GM12878 (cell line): ENCODE measurements at regions not wholly inside any gene's neighbourhood (a gene's known extent, or its start where the extent isn't known, plus 50 kb on each side); places are given as distances from the start of the nearest gene placed in this dataset.

Experiments used
- ATAC-seq: fragments of 200-7000 bp; cut with Tn5 transposase; 3 replicates; pipeline ENCODE4 v1.9.1; 2020; ENCODE audit warnings: mild to moderate bottlenecking, moderate library complexity
- BruUV-seq: library from RNA; stranded (reverse); fragments of 400-500 nt; replicated peaks from 2 replicates; lab custom pipeline; 2021; lab: Mats Ljungman, UMichigan
- CTCF ChIA-PET: fragments of 300-600 bp; sonication (Branson Sonifier 250); formaldehyde crosslinking; extraction: SDS; loops from one replicate; lab custom pipeline; 2021; ENCODE audit warnings: inconsistent platforms; lab: Yijun Ruan, JAX
- POLR2A ChIA-PET: fragments of 350-600 bp; formaldehyde crosslinking; extraction: SDS; loops from one replicate; lab custom pipeline; 2021; ENCODE audit warnings: inconsistent platforms; lab: Charles Lee
- RAD21 ChIA-PET: fragments of 300-600 bp; sonication (Branson Sonifier 250); formaldehyde crosslinking; loops from one replicate; lab custom pipeline; 2023; ENCODE audit warnings: antibody characterized with exemption; ENCODE audit not compliant: unreplicated experiment; lab: Charles Lee
- SMC1A ChIA-PET: fragments of 300-600 bp; sonication (Branson Sonifier 250); formaldehyde crosslinking; loops from one replicate; lab custom pipeline; 2023; ENCODE audit not compliant: unreplicated experiment, uncharacterized antibody; lab: Charles Lee
- DNase-seq: peaks from one replicate; pipeline ENCODE4 v3.0.0-alpha.2; 2011; ENCODE audit warnings: low read depth, low spot score
- FAIRE-seq: peaks from 3 replicates; lab custom pipeline; 2011; peaks lifted over from hg19 to GRCh38; lab: Jason Lieb, UNC
- H2AFZ ChIP-seq: 2 replicates; pipeline ENCODE4 v1.6.0; 2011; ENCODE audit warnings: low read depth, low read length, control low read depth; ENCODE audit not compliant: control insufficient read depth
- H3K27ac ChIP-seq: 2 replicates; pipeline ENCODE4 v1.5.1; 2011; ENCODE audit warnings: control low read depth; ENCODE audit not compliant: control insufficient read depth, insufficient read depth
- H3K27me3 ChIP-seq, 2 experiments: replicated peaks in 1 of 2; 2 replicates each; pipeline versions ENCODE4 v1.6.0 to v1.6.1; 2011; ENCODE audit warnings: low read length in 1 of 2; ENCODE audit not compliant: control insufficient read depth in 2 of 2, insufficient read depth in 2 of 2
- H3K36me3 ChIP-seq, 2 experiments: 2 replicates each; pipeline ENCODE4 v1.5.1; 2011; ENCODE audit warnings: low read length in 1 of 2; ENCODE audit not compliant: control insufficient read depth in 2 of 2, insufficient read depth in 2 of 2
- H3K4me1 ChIP-seq: 2 replicates; pipeline ENCODE4 v1.6.1; 2011; ENCODE audit warnings: mild to moderate bottlenecking, low read length, moderate library complexity, mixed read lengths; ENCODE audit not compliant: control insufficient read depth, insufficient read depth
- H3K4me2 ChIP-seq: 2 replicates; pipeline ENCODE4 v1.6.0; 2011; ENCODE audit warnings: control low read depth; ENCODE audit not compliant: control insufficient read depth, insufficient read depth
- H3K4me3 ChIP-seq: fragments of 200-600 bp; sonication (generic); 2 replicates; pipeline ENCODE4 v1.5.1; 2016
- H3K79me2 ChIP-seq: 2 replicates; pipeline ENCODE4 v1.6.0; 2011; ENCODE audit warnings: low read length; ENCODE audit not compliant: control insufficient read depth, insufficient read depth
- H3K9ac ChIP-seq: 2 replicates; pipeline ENCODE4 v1.8.0; 2011; ENCODE audit warnings: low read length, control low read depth, mixed read lengths; ENCODE audit not compliant: control insufficient read depth, insufficient read depth
- H3K9me3 ChIP-seq: replicated peaks from 3 replicates; pipeline ENCODE4 v1.5.1; 2011; ENCODE audit warnings: mild to moderate bottlenecking, low read length; ENCODE audit not compliant: control insufficient read depth, insufficient read depth
- H4K20me1 ChIP-seq: 2 replicates; pipeline ENCODE4 v1.6.0; 2011; ENCODE audit not compliant: control insufficient read depth, insufficient read depth
- ATF7 ChIP-seq: fragments of 450-650 bp; IDR thresholded peaks from 2 replicates; pipeline ENCODE4 v1.6.1; 2016; ENCODE audit warnings: low read depth, mild to moderate bottlenecking
- HDAC2 ChIP-seq: fragments of 200-600 bp; sonication (generic); IDR thresholded peaks from 2 replicates; pipeline ENCODE4 v1.6.1; 2017
- JUND ChIP-seq: IDR thresholded peaks from 2 replicates; pipeline ENCODE4 v1.6.1; 2012; ENCODE audit warnings: low read depth, mild to moderate bottlenecking, low read length, improper control_type of control experiment, moderate library complexity
- MEF2B ChIP-seq: fragments of 450-650 bp; IDR thresholded peaks from 2 replicates; pipeline ENCODE4 v1.6.1; 2018; ENCODE audit warnings: mild to moderate bottlenecking, moderate library complexity; ENCODE audit not compliant: partially characterized antibody, poor library complexity, severe bottlenecking
- MTA3 ChIP-seq: IDR thresholded peaks from 2 replicates; pipeline ENCODE4 v1.6.1; 2012; ENCODE audit warnings: low read length, inconsistent platforms, borderline replicate concordance
- NFYA ChIP-seq: IDR thresholded peaks from 2 replicates; pipeline ENCODE4 v1.6.1; 2011; ENCODE audit warnings: low read depth, mild to moderate bottlenecking, low read length, improper control_type of control experiment, borderline replicate concordance
- POU2F2 ChIP-seq: IDR thresholded peaks from 3 replicates; pipeline ENCODE4 v1.6.1; 2011; ENCODE audit warnings: low read depth, mild to moderate bottlenecking, low read length, borderline replicate concordance
- PRDM15 ChIP-seq: fragments of 450-650 bp; formaldehyde crosslinking; IDR thresholded peaks from 2 replicates; pipeline ENCODE4 v1.4.0; 2020; ENCODE audit warnings: mild to moderate bottlenecking, moderate library complexity
- REST ChIP-seq: IDR thresholded peaks from 2 replicates; pipeline ENCODE4 v1.6.1; 2012; ENCODE audit warnings: mild to moderate bottlenecking, low read depth, low read length
- RFX5 ChIP-seq: IDR thresholded peaks from 2 replicates; pipeline ENCODE4 v1.6.1; 2011; ENCODE audit warnings: low read depth, low read length, improper control_type of control experiment
- SIN3A ChIP-seq: IDR thresholded peaks from 2 replicates; pipeline ENCODE4 v1.6.1; 2012; ENCODE audit warnings: low read depth, low read length, improper control_type of control experiment
- SREBF2 ChIP-seq: IDR thresholded peaks from 2 replicates; pipeline ENCODE4 v1.6.1; 2012; ENCODE audit warnings: mild to moderate bottlenecking, low read length
- STAT3 ChIP-seq: IDR thresholded peaks from 2 replicates; pipeline ENCODE4 v1.6.1; 2011; ENCODE audit warnings: low read depth, low read length, improper control_type of control experiment
- TBL1XR1 ChIP-seq: IDR thresholded peaks from 2 replicates; pipeline ENCODE4 v1.6.1; 2012; ENCODE audit warnings: low read depth, low read length, improper control_type of control experiment
- USF1 ChIP-seq: IDR thresholded peaks from 2 replicates; pipeline ENCODE4 v1.6.1; 2011; ENCODE audit warnings: borderline replicate concordance, low read depth, mild to moderate bottlenecking, moderate library complexity, mixed read lengths, low read length; ENCODE audit not compliant: insufficient read depth; ENCODE audit errors: extremely low read length
- ZNF622 ChIP-seq: fragments of 450-650 bp; IDR thresholded peaks from 2 replicates; pipeline ENCODE4 v1.6.1; 2017; ENCODE audit warnings: mild to moderate bottlenecking, inconsistent platforms
- ZSCAN29 ChIP-seq: fragments of 450-650 bp; IDR thresholded peaks from 2 replicates; pipeline ENCODE4 v1.6.1; 2017; ENCODE audit warnings: mild to moderate bottlenecking, moderate library complexity
- WGBS: methylation state at CpG from one replicate; pipeline ENCODE4 v1.1.6; 2016; ENCODE audit warnings: low lambda C conversion rate; ENCODE audit not compliant: insufficient replicate concordance, insufficient coverage; ENCODE audit errors: missing lambda C conversion rate; 5-methylcytosine and 5-hydroxymethylcytosine counted together
- in situ Hi-C: fragments of 300-500 bp; cut with MboI; formaldehyde crosslinking; loops from 9 replicates; pipeline ENCODE4 v1.14.3; 2018; ENCODE audit warnings: mixed read lengths
- intact Hi-C: fragments of 100-400 bp; cut with micrococcal nuclease; formaldehyde crosslinking; loops from one replicate; pipeline ENCODE4 v1.14.2; 2022; ENCODE audit not compliant: unreplicated experiment

- no peak overlapping the region for H3K4me3 ChIP-seq
- H2AFZ ChIP-seq = no peak overlapping the region
- ATAC-seq (no peak), DNase-seq (no peak), FAIRE-seq (no peak)
- in situ Hi-C loops = no loop called here
- H3K9me3 ChIP-seq = no peaks in the 10 kb centered on the region; the same call in 1 of the 3 replicates
- ChIA-PET CTCF (interaction anchor here (0.9 to 1.2 kb wide), 2 partner anchors 13 to 15 kb away, joined by 3 read pairs; no protein-coding TSS in a partner anchor), SMC1A (interaction anchor here (0.9 to 1.7 kb wide), 4 partner anchors 10 to 156 kb away, joined by 3 to 7 read pairs (median 4); no protein-coding TSS in a partner anchor), RAD21 (no interaction called here), POLR2A (no interaction called here)
- no peak overlapping the region for H3K9ac ChIP-seq
- intact Hi-C loops = no loop called here
- no peaks in the 10 kb centered on the region for H3K4me1 ChIP-seq
- no peaks in the 10 kb centered on the region for H3K27me3 ChIP-seq
- no peak overlapping the region for H3K4me2 ChIP-seq
- 27% methylated on average over 2 of the region's 2 CpGs for WGBS
- no peaks in the 10 kb centered on the region for H3K79me2 ChIP-seq
- no peaks in the 10 kb centered on the region for H4K20me1 ChIP-seq
- no peaks in the 10 kb centered on the region for H3K36me3 ChIP-seq
- TF ChIP-seq ZSCAN29 (no peak), USF1 (no peak), POU2F2 (no peak), ATF7 (no peak), STAT3 (no peak), SIN3A (no peak), MTA3 (no peak), PRDM15 (CRISPR knock-in tag) (no peak), REST (no peak), RFX5 (no peak), JUND (no peak), SREBF2 (no peak), NFYA (no peak), MEF2B (no peak), TBL1XR1 (no peak), HDAC2 (no peak), ZNF622 (no peak)
- BruUV-seq = no TSS peak
- H3K27ac ChIP-seq = no peak overlapping the region
These were observed 412.4 kb upstream of the CBLB start for GRCh38 chr3:106281221-106281620.
